ENCODE measurements at regions not wholly inside any gene's neighbourhood (a gene's known extent, or its start where the extent isn't known, plus 50 kb on each side); places are given as distances from the start of the nearest gene placed in this dataset.
"Not testable (repeated sequence)": the region's sequence is repeated elsewhere in the genome, so short reads cannot be mapped to it uniquely, and the experiment has no call there.

DNA sequence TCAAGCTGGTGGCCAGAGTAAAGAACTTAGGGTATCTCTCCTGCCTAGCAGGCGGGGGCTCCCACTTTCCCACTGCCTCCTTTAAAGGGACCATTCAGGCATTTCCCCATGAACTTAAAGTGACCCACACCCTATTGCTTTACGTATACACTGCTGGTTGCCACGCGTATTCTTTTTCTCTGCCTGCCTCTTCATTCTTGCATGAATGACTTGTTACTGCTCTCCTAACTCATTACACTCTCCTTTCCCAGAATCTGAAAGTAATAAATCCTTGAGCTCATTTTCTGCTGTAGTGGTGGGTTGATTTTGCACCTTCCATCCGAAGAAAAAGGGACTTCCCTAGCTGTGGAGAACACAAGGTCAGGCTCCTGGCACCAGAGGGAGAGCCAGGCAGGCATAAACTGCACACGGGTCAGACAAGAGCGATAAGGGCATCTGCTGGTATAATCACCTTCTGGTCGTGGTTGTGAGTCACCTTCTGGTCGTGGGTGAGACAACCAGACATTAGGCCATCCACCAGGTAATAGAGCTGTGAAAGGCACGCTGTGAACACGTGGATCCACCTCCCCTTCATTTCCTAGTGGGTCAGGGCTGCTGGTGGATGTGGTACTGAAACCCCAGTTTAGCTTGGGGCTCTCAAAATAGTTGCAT lies 950.3 kb downstream of the SOCS6 start:
- TF ChIP-seq, protein P1, sequence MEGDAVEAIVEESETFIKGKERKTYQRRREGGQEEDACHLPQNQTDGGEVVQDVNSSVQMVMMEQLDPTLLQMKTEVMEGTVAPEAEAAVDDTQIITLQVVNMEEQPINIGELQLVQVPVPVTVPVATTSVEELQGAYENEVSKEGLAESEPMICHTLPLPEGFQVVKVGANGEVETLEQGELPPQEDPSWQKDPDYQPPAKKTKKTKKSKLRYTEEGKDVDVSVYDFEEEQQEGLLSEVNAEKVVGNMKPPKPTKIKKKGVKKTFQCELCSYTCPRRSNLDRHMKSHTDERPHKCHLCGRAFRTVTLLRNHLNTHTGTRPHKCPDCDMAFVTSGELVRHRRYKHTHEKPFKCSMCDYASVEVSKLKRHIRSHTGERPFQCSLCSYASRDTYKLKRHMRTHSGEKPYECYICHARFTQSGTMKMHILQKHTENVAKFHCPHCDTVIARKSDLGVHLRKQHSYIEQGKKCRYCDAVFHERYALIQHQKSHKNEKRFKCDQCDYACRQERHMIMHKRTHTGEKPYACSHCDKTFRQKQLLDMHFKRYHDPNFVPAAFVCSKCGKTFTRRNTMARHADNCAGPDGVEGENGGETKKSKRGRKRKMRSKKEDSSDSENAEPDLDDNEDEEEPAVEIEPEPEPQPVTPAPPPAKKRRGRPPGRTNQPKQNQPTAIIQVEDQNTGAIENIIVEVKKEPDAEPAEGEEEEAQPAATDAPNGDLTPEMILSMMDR (IDR thresholded peaks at IDR 0.05; ENCODE audit: control extremely low read depth, extremely low read depth, low read depth, missing control alignments), result no peak
- CTCF ChIA-PET, result no interaction called here

DNA sequence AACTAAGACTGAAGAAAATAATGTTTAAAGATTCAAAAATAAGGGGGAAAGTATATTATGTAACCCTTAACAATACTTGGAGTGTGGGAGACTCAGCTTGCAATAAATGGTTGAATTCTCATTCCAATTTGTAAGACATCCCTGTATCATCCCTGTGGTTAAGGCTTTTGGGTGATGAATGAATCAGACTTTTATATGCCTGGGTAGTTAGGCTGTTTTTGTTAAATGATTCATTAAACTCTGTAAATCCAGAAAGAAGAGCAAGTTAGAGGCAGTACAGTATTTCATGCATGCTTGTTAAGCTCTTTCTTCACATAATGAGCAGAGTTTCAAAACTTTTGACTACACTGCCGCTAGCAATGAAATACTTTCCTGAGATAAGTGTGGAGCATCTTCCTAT lies 948.8 kb downstream of the SOCS6 start:
- DNase-seq (ENCODE audit: extremely low spot score), result no peak
- TF ChIP-seq, protein P1 (IDR thresholded peaks at IDR 0.05; ENCODE audit: control extremely low read depth, extremely low read depth, low read depth, missing control alignments), result no peak
- ChIA-PET CTCF (no interaction called here), POLR2A (no interaction called here)

More for the DNA sequence above, 950.3 kb downstream of the SOCS6 start:
- POLR2A ChIA-PET, result no interaction called here
- no peak for DNase-seq (ENCODE audit: extremely low spot score)

DNA sequence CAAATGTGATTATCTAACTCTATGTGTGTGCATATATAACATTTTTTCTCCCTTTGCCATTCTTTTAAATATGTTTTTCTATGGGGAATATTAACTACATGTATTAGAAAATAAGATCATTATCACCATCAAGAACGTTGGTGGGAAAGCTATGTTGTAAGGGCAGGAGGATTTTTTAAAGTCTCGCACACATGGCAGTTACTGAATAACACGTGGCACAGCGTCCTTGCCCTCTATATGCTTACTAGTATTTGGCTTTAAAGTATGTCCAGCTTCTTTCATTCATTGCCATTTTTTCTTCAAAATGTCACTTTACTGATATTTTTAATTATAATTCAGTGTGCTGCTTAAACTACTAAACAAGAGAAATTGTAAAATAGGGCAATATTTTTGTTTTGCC lies 944.3 kb downstream of the SOCS6 start:
- TF ChIP-seq, protein P1 (IDR thresholded peaks at IDR 0.05; ENCODE audit: control extremely low read depth, extremely low read depth, low read depth, missing control alignments), result no peak
- ChIA-PET POLR2A (no interaction called here), CTCF (no interaction called here)
- DNase-seq (ENCODE audit: extremely low spot score), result no peak

DNA sequence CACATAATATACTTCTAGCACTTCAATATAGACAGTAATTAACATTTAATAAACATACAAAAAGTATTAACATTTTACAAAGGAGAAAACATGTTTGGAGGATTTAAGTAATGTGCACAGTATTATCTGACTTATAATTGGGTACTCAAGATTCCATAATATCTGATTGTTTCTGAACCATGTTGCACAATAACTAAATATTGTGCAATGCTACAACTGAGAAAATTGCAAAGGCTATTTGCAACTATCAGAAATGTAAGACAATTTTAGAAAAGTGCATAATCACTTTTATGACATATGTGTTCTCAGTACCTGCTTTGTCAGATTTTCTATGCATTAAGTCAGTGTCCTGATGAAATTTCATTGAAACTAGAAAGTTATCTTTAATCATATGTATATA lies 934.6 kb downstream of the SOCS6 start:
- CTCF ChIA-PET, result no interaction called here
- POLR2A ChIA-PET, result no interaction called here
- TF ChIP-seq, protein P1 (IDR thresholded peaks at IDR 0.05; ENCODE audit: control extremely low read depth, extremely low read depth, low read depth, missing control alignments), result no peak
- no peak for DNase-seq (ENCODE audit: extremely low spot score)

DNA sequence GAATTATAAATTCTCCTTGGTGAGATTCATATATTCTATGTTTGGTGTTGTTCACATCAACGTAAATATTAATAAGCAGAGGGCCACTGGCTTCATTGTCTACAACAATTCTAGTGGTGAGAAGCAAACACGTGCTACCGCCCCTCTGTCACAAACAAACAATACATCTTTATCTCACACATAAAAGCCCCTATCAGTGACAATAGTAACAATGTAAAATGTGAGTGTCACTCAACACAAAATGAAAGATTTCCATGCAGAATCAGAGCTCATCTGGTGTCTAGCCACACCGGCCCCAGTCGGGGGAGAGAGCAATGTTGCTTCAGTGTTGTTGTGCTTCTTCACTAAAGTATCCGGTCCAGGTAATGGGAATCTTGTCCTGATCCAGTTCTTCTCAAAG lies 932.6 kb downstream of the SOCS6 start:
- TF ChIP-seq, protein P1 (IDR thresholded peaks at IDR 0.05; ENCODE audit: control extremely low read depth, extremely low read depth, low read depth, missing control alignments), result no peak
- no peak for DNase-seq (ENCODE audit: extremely low spot score)
- ChIA-PET CTCF (no interaction called here), POLR2A (no interaction called here)

DNA sequence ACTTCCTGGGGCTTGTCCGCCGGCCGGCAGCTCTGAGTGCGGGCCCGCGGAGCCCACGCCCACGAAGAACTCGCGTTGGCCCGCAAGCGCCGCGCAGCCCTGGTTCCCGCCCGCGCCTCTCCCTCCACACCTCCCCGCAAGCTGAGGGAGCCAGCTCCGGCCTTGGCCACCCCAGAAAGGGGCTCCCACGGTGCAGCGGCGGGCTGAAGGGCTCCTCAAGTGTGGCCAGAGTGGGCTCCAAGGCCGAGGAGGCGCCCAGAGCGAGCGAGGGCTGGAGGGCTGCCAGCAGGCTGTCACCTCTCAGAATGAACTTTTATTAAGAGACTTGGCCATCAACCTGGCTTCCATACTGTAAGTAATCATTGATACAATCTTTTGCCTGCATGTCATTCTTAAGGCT lies 923.9 kb downstream of the SOCS6 start:
- DNase-seq (ENCODE audit: extremely low spot score); POLR2A ChIA-PET: not testable (repeated sequence)
- CTCF ChIA-PET, result interaction anchor here (1.0 kb wide), 1 partner anchor 8 kb away, joined by 4 read pairs; no protein-coding TSS in a partner anchor

DNA sequence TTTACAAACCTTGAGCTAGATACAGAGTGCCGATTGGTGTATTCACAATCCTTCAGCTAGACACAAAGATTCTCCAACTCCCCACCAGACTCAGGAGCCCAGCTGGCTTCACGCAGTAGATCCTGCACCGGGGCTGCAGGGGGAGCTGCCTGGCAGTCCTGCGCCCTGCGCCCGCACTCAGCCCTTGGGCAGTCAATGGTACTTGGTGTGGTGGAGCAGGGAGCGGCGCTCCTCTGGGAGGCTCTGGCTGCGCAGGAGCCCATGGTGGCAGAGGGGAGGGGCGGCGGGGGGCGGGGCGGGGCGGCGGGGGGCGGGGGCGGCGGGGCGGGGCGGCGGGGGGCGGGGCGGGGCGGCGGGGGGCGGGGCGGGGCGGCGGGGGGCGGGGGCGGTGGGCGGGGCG lies 923.4 kb downstream of the SOCS6 start:
- TF ChIP-seq, protein P1 (IDR thresholded peaks at IDR 0.05; ENCODE audit: control extremely low read depth, extremely low read depth, low read depth, missing control alignments), result no peak

More for the DNA sequence above, 923.4 kb downstream of the SOCS6 start:
- CTCF ChIA-PET, result interaction anchor here (1.0 kb wide), 1 partner anchor 8 kb away, joined by 4 read pairs; no protein-coding TSS in a partner anchor
- no peak for DNase-seq (ENCODE audit: extremely low spot score)
- POLR2A ChIA-PET, result no interaction called here

Measured in GM10248 (cell line).